ENCODE measurements at regions not wholly inside any gene's neighbourhood (a gene's known extent, or its start where the extent isn't known, plus 50 kb on each side); places are given as distances from the start of the nearest gene placed in this dataset.

DNA sequence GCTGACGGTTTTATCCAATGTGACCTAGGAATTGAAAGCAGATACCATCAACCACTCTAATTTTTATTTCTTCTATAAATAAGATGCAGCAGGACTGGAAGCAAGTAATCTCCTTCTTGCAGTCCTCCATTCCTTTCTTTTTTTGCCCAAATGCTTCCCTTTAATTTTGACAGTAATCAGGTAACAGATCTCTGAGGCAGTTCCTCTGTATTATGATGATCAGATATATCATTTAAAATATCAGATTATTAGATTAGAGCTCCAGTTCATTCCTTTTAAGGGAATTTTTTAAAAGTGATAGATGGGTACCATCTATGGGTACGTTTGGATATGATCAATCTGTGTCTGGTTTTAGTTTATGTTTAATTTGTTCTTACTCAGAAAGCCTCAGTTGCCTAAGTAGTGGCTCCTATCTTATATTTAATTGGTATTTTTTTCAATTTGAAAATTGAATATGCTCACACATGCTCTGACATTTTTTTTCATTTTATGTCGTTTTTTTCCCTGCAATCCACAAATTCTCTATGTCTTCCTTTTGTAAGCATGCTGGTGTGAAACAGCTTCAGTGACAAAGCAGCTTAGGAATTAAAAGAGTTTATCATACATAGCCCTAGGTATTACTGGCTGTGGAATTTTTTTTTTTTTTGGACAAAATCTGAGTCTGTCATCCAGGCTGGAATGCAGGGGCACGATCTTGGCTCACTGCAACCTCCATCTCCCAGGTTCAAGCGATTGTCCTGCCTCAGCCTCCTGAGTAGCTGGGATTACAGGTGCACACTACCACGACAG, 73.7 kb upstream of the ANK2 start:
- TF ChIP-seq, protein P1, sequence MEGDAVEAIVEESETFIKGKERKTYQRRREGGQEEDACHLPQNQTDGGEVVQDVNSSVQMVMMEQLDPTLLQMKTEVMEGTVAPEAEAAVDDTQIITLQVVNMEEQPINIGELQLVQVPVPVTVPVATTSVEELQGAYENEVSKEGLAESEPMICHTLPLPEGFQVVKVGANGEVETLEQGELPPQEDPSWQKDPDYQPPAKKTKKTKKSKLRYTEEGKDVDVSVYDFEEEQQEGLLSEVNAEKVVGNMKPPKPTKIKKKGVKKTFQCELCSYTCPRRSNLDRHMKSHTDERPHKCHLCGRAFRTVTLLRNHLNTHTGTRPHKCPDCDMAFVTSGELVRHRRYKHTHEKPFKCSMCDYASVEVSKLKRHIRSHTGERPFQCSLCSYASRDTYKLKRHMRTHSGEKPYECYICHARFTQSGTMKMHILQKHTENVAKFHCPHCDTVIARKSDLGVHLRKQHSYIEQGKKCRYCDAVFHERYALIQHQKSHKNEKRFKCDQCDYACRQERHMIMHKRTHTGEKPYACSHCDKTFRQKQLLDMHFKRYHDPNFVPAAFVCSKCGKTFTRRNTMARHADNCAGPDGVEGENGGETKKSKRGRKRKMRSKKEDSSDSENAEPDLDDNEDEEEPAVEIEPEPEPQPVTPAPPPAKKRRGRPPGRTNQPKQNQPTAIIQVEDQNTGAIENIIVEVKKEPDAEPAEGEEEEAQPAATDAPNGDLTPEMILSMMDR (IDR thresholded peaks at IDR 0.05) = no peak
- H2AFZ ChIP-seq (ENCODE audit: insufficient read depth, low read depth, low read length, poor library complexity, severe bottlenecking) = no peak overlapping the region
- intact Hi-C loops (cut with micrococcal nuclease) = no loop called here
- H3K4me3 Mint-ChIP-seq = no peak overlapping the region
- H3K4me2 ChIP-seq (replicated peaks; ENCODE audit: extremely low read depth, low read length, poor library complexity, severe bottlenecking) = no peak overlapping the region
- no peak overlapping the region for H3K27ac ChIP-seq (ENCODE audit: low read depth in 1 of 2, low read length in 2 of 2)
- H3K9me3 Mint-ChIP-seq = peaks cover 0 to 11% (median 0%) of the 10 kb centered on the region in 7 donors
- H3K27me3 ChIP-seq (ENCODE audit: control insufficient read depth in 2 of 2, insufficient read depth in 2 of 2, low read length in 2 of 2) = no peaks in the 10 kb centered on the region
- DNase-seq = no peak
- peaks cover 0 to 2% (median 1%) of the 10 kb centered on the region in 3 donors for H3K27me3 Mint-ChIP-seq (ENCODE audit: low read depth in 3 of 3)
- no peak overlapping the region for H3K4me3 ChIP-seq (replicated peaks in 1 of 3; ENCODE audit: low read depth in 2 of 3, low read length in 3 of 3)
- H3K27ac Mint-ChIP-seq = no peak overlapping the region
- WGBS (ENCODE audit: insufficient coverage) = 83% methylated on average over 1 of the region's 6 CpGs
- H4K20me1 ChIP-seq (ENCODE audit: insufficient read depth, low read length) = no peaks in the 10 kb centered on the region
- peaks cover 0 to 15% of the 10 kb centered on the region in 2 donors for H3K9me3 ChIP-seq (replicated peaks in 1 of 2; ENCODE audit: control insufficient read depth in 1 of 2, insufficient read depth in 1 of 2, low read length in 2 of 2)
- H3K79me2 ChIP-seq (ENCODE audit: insufficient read depth, low read length) = no peaks in the 10 kb centered on the region
- no peaks in the 10 kb centered on the region for H3K4me1 Mint-ChIP-seq
- no peaks in the 10 kb centered on the region for H3K36me3 ChIP-seq (replicated peaks in 1 of 2; ENCODE audit: control insufficient read depth in 1 of 2, insufficient read depth in 2 of 2, low read length in 2 of 2)
- no peak overlapping the region for H3K9ac ChIP-seq (ENCODE audit: insufficient read depth, low read length, poor library complexity, severe bottlenecking)
- no peaks in the 10 kb centered on the region for H3K36me3 Mint-ChIP-seq
- H3K4me1 ChIP-seq (ENCODE audit: control insufficient read depth in 1 of 2, insufficient read depth in 2 of 2, low read length in 2 of 2) = no peaks in the 10 kb centered on the region

DNA sequence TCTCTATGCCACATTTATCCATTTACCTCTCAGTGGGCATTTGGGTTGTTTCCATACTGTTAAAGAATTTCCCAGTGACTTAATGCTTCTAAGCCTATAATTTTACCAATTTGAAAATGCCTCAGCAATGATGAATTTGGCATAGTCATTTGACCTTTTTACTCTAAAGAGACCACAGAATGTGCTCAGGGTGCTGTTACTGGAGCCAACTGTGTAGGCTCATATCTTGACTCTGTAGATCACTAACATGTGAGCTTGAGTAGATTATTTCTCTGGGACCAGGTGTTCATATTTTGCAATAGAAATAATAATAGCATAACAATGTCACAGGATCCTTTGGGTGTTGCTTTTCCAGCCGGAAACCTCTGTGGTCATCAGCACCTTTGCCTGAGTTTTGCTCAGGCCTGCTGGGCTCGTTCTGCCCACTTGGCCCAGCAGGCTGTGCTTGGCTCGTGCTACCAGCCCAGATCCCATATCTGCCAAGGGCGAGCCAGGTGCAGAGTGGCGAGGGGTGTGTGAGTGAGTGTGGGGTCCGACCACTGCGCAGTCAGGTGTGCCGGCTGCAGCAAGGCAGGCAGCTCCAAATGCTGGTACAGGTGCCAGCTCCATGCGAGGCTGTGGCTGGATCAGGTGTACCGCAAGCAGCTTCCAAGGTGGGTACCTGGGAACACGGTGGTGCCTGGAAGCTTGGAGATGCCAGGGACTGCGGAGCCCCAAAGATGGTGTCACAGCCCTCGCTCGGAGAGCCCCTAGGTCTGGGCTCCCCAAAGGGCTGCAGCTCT, 70.6 kb upstream of the ANK2 start:
- no peak overlapping the region for H3K4me2 ChIP-seq (replicated peaks; ENCODE audit: extremely low read depth, low read length, poor library complexity, severe bottlenecking)
- no peaks in the 10 kb centered on the region for H3K79me2 ChIP-seq (ENCODE audit: insufficient read depth, low read length)
- no peaks in the 10 kb centered on the region for H4K20me1 ChIP-seq (ENCODE audit: insufficient read depth, low read length)
- whole genome bisulfite sequencing (ENCODE audit: insufficient coverage) = 90% methylated on average over 14 of the region's 14 CpGs
- H3K36me3 ChIP-seq (replicated peaks in 1 of 2; ENCODE audit: control insufficient read depth in 1 of 2, insufficient read depth in 2 of 2, low read length in 2 of 2) = no peaks in the 10 kb centered on the region
- no peaks in the 10 kb centered on the region for H3K4me1 ChIP-seq (ENCODE audit: control insufficient read depth in 1 of 2, insufficient read depth in 2 of 2, low read length in 2 of 2)
- no peak overlapping the region for H2AFZ ChIP-seq (ENCODE audit: insufficient read depth, low read depth, low read length, poor library complexity, severe bottlenecking)
- no peaks in the 10 kb centered on the region for H3K36me3 Mint-ChIP-seq
- H3K27me3 ChIP-seq (ENCODE audit: control insufficient read depth in 2 of 2, insufficient read depth in 2 of 2, low read length in 2 of 2) = no peaks in the 10 kb centered on the region
- no peak overlapping the region for H3K4me3 Mint-ChIP-seq
- H3K9me3 ChIP-seq (replicated peaks in 1 of 2; ENCODE audit: control insufficient read depth in 1 of 2, insufficient read depth in 1 of 2, low read length in 2 of 2) = peaks cover 0 to 15% of the 10 kb centered on the region in 2 donors
- H3K9me3 Mint-ChIP-seq = peaks cover 0 to 11% (median 0%) of the 10 kb centered on the region in 7 donors
- H3K4me1 Mint-ChIP-seq = no peaks in the 10 kb centered on the region
- intact Hi-C loops (cut with micrococcal nuclease) = no loop called here
- H3K27ac ChIP-seq (ENCODE audit: low read depth in 1 of 2, low read length in 2 of 2) = no peak overlapping the region
- TF ChIP-seq, protein P1 (IDR thresholded peaks at IDR 0.05) = no peak
- no peak overlapping the region for H3K4me3 ChIP-seq (replicated peaks in 1 of 3; ENCODE audit: low read depth in 2 of 3, low read length in 3 of 3)
- H3K27ac Mint-ChIP-seq = no peak overlapping the region
- DNase-seq = no peak
- peaks cover 0 to 2% (median 1%) of the 10 kb centered on the region in 3 donors for H3K27me3 Mint-ChIP-seq (ENCODE audit: low read depth in 3 of 3)
- H3K9ac ChIP-seq (ENCODE audit: insufficient read depth, low read length, poor library complexity, severe bottlenecking) = no peak overlapping the region

Data from CD14-positive monocyte (primary cell).